Activated CD4-positive, CD25-positive, alpha-beta regulatory T cell (primary cell): ENCODE measurements at regions not wholly inside any gene's neighbourhood (a gene's known extent, or its start where the extent isn't known, plus 50 kb on each side); places are given as distances from the start of the nearest gene placed in this dataset.
"Not testable (repeated sequence)": the region's sequence is repeated elsewhere in the genome, so short reads cannot be mapped to it uniquely, and the experiment has no call there.

Source experiments
- DNase-seq, 4 experiments: peaks; one replicate each; lab custom pipeline; 2025; lab: John Stamatoyannopoulos, UW

DNA sequence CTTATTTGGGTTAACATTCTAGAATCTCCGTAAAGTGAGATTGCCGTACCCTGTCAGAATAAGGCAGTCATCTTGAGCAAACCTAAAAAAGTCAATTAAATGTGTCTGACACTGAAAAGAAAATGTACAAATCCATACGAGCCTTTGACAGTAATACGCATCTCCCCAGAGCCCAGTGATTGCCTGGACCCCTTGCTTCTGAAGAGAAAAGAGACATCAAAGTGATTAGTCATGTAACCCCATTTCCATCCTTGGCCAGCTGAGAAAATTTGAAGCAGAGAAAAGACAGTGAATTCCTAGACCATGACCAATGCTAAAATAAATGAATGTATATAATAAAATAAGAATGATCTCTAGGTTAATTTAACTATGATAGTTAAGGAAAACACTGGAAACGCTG, 1499.4 kb downstream of the SUCLG1 start:
- no peak for DNase-seq

GRCh38 chr2:82954868-82955267, 1504.2 kb downstream of the SUCLG1 start:
- DNase-seq, result no peak

DNA sequence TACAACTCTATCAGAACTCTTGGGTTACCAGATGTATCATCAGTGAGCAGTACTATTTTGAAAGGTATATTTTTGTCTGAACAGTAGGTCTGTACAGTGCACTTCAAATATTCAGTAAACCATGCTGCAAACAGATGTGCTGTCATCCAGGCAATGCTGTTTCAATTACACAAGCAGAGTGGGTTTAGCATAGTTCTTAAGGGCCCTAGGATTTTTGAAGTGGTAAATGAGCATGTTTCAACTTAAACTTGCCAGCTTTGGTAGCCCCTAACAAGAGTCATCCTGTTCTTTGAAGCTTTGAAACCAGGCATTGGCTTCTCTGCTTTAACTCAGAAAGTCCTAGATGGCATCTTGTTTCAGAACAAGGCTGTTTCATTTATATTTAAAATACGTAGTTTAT, 1519.9 kb downstream of the SUCLG1 start:
- no peak for DNase-seq

- not testable (repeated sequence) for DNase-seq
Measured at GRCh38 chr2:82938321-82938845, 1520.7 kb downstream of the SUCLG1 start.

GRCh38 chr2:82913566-82913965, 1545.5 kb downstream of the SUCLG1 start:
- no peak for DNase-seq

- DNase-seq, result no peak
Measured at GRCh38 chr2:82896117-82896516, 1563.0 kb downstream of the SUCLG1 start.

DNA sequence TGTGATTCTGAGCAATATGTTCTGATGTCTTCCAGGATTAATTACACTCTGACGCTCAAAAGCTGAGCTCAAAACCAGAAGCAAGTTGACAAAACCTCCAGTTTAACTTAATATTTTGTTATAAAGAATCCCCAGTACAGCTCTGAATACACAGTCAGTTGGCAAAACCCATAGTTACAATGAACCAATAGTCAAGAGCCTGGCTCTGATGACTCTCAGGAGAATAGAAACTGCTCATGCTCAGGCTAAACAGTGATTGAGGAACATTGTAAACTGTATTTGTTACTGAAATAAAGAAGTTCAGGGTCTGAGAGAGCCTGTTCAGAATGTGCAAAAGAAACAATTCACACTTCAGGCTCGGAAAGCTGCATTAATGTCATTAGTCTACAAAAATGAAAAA, 1565.9 kb downstream of the SUCLG1 start:
- no peak for DNase-seq

GRCh38 chr2:82879803-82880202, 1579.3 kb downstream of the SUCLG1 start:
- DNase-seq, result no peak

DNA sequence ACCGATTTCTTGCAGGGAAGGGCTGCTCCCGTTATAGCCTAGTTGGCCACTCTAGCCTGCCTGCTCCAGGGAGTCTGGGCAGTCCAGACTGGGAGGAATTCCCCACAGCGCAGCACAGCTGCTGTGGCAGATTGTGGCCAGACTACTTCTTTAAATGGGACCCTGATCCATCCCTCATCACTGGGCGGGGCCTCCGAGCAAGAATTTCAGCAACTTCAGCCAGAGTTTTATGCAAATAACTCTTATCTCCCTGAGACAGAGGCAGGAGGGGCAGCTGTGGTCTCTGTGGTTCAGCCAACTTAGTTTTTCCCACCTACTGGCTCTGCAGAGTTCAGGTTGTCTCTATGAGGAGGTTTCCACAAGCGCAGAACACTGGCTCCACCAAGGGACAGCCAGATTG, 1583.2 kb downstream of the SUCLG1 start:
- no peak for DNase-seq

DNA sequence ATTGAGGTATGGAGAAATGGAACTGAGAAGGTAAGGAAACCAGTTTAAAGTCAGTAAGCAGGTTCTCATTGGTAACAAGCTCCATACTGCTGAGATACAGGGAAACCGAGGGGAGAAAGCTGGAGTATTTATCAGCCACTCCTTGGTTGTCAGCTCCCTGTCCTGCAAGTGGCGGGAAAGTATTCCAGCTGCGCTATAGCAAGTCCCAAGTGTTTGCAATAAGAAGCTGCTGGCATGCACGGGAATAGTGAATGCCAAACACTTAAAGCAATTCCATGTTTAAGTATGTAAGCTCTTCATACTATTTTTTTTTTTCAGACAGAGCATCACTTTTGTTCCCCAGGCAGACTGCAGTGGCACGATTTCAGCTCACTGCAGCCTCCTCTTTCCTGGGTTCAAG, 1601.1 kb downstream of the SUCLG1 start:
- no peak for DNase-seq

DNA sequence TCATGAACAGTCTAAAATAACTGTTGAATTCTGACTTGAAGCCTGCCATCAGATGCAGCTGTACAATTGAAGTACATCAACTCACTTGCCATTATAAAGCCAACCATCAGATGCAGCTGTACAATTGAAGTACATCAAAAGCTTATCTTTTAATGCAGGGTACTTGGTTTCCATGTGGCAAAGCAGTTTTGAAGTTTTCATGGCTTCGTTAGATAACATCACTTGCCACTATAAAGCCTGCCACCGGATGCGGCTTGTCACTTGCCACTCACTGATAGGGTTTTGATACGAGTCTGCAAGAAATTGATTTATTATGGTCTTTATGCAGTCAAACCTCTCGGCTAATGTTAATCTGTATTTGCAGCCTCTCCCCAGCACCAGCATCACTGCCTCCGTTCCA, 1605.8 kb downstream of the SUCLG1 start:
- no peak for DNase-seq

DNA sequence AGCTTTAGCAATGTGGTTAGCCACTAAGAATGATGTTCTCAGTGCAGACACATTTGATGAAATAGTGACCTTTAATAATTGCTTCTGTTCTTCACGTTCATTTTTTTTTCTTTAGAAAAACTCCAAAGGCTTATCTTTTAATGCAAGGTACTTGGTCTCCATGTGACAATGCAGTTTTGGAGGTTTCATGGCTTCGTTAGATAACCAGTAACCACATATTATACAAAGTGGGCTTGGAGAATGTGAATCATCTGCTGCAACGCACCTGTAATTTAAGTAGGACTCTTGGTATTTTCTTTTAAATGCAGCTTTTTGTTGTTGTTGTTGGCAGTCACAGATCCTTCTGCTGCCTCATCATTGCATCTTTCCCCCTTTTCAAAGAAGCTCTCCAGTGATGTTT, 1606.3 kb downstream of the SUCLG1 start:
- no peak for DNase-seq

DNA sequence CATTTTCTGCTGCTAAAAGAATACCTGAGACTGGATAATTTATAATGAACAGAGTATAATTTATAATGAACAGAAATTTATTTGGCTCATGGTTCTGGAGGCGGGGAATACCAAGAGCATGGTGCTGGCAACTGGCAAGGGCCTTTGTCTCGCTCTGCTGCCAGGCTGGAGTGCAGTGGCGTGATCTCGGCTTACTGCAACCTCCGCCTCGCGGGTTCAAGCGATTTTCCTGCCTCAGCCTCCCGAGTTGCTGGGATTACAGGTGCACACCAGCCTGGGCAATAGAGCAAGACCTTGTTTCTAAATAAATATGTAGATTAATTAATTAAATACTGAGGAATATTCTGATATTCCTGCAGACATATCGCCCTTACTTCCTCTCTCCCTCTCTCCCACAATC, 1610.8 kb downstream of the SUCLG1 start:
- DNase-seq, result no peak

DNA sequence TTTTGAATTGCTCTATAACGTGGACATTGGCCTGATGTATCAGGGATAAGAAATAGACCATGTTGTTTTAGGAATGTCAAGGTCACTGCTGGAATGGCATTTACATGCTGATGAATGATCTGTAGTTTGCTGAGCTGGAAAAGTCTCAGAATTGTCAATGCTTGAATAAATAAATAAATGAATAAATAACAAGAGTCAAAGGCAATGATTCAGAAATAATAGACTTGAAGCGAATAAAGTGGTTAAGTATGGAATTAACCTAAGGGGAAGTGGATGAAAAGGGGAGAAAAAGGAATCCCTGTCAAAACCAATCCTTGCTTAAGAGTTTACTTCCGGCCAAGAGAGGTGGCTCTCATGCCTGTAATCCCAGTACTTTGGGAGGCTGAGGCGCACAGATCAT, 1620.0 kb downstream of the SUCLG1 start:
- no peak for DNase-seq

- no peak for DNase-seq
Measured at GRCh38 chr2:82837588-82838304, 1621.3 kb downstream of the SUCLG1 start.

- DNase-seq, result no peak
Measured at GRCh38 chr2:82834893-82835292, 1624.2 kb downstream of the SUCLG1 start.

- DNase-seq, result no peak
Measured at GRCh38 chr2:82827426-82827825, 1631.7 kb downstream of the SUCLG1 start.

GRCh38 chr2:82826437-82826836, 1632.6 kb downstream of the SUCLG1 start:
- DNase-seq, result no peak

DNA sequence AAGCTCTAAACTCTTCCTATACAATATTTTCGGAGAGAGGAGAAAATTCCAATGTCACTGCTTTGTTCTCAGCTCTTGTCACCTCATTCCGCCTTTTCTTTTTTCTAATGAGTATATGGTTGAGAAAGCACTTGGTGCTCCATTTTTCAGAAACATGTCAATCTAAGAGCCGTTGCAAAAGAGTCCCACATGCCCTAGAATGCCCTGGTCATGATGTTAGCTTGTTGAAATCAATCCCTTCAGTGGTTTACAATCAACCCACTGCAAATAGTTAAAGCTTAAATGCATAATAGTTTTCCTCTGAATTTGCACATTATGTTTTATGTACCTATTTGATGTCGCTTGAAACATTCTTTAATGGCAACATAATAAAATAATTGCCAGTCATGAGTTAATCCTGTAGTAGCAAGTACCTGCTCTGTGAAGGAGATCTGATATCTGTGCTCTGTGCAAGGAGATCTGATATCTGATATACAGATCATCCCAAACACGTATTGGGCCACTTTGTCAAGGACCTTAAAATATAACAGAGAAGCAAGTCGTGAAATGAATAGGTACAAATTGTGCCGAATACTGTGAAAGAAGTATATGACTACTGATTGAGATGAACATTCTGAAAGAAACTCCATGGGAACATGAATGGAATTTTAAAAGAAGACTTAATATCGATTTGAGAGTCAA, 1633.5 kb downstream of the SUCLG1 start:
- DNase-seq, result no peak

- DNase-seq, result no peak
Measured at GRCh38 chr2:82823892-82824291, 1635.2 kb downstream of the SUCLG1 start.

DNA sequence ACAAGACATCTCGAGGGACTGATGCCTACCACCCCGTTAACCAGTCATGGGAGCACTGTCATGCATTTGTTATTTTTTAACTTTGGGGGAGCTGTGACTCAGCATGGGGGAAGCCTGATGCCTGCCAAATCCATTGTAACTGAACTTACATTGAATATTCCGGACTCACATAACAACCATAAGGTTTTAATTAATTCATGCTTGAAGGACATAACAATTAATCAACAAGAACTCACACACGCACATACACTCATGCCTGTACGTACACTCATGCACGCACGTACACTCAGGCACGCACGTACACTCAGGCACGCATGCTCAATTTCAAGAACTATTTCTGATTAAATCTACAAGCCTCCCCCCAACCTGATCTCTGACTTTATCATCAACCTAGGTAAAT, 1639.1 kb downstream of the SUCLG1 start:
- DNase-seq, result no peak

- no peak for DNase-seq
Measured at GRCh38 chr2:82814146-82814545, 1644.9 kb downstream of the SUCLG1 start.

DNA sequence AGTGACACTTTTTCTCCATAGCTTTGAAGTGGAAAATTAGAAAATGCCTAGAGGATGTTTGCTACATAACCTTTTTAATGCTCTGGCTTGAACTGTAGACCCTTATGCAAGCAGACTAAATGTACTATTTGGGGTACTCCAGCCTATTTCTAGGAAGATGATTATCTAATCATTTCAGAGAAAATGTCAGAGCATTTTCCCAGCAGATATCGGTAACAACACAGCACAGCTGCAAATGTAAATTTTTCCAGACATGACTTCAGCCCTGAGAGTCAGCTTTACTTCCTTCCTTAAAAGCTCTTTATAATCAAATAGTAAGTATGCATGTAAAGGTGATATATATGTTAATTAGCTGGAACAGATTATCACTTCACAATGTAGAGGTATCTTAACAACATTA, 1647.1 kb downstream of the SUCLG1 start:
- no peak for DNase-seq

DNA sequence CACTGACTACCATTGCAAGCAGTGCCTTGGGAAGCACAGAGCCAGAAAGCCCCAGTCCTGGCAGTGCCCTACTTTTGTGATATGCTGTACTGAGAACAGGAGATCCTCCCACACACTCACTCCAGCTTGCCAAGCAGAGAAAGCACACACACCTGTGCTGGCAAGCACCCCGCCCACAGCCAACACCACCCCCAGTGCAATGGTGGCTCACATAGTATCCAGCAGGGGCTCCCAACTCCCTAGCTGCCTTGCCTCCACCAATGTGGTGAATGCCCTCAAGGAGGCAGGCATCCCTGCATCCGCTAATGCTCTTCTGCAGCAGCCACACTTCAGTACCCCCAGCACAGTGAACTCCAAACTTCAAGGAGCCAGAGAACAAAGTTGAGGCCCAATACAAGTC, 1655.8 kb downstream of the SUCLG1 start:
- no peak for DNase-seq
